ENCODE measurements at regions not wholly inside any gene's neighbourhood (a gene's known extent, or its start where the extent isn't known, plus 50 kb on each side); places are given as distances from the start of the nearest gene placed in this dataset.

- H3K4me3 ChIP-seq (ENCODE audit: low read depth, low read length): no peak overlapping the region
- TF ChIP-seq, protein P1, sequence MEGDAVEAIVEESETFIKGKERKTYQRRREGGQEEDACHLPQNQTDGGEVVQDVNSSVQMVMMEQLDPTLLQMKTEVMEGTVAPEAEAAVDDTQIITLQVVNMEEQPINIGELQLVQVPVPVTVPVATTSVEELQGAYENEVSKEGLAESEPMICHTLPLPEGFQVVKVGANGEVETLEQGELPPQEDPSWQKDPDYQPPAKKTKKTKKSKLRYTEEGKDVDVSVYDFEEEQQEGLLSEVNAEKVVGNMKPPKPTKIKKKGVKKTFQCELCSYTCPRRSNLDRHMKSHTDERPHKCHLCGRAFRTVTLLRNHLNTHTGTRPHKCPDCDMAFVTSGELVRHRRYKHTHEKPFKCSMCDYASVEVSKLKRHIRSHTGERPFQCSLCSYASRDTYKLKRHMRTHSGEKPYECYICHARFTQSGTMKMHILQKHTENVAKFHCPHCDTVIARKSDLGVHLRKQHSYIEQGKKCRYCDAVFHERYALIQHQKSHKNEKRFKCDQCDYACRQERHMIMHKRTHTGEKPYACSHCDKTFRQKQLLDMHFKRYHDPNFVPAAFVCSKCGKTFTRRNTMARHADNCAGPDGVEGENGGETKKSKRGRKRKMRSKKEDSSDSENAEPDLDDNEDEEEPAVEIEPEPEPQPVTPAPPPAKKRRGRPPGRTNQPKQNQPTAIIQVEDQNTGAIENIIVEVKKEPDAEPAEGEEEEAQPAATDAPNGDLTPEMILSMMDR (IDR thresholded peaks at IDR 0.05; ENCODE audit: insufficient read depth, low read length, missing control alignments): no peak
- ChIA-PET CTCF (no interaction called here), POLR2A (no interaction called here)
- DNase-seq (ENCODE audit: low read depth, low spot score): no peak
These were observed 455.0 kb downstream of the HAPSTR1 start for GRCh38 chr16:9546438-9546786.

- ChIA-PET POLR2A (no interaction called here), CTCF (no interaction called here)
- TF ChIP-seq, protein P1 (IDR thresholded peaks at IDR 0.05; ENCODE audit: insufficient read depth, low read length, missing control alignments): no peak
- H3K4me3 ChIP-seq (ENCODE audit: low read depth, low read length): no peak overlapping the region
- DNase-seq (ENCODE audit: low read depth, low spot score): no peak
These were observed 458.0 kb downstream of the HAPSTR1 start for GRCh38 chr16:9549487-9549886.

DNA sequence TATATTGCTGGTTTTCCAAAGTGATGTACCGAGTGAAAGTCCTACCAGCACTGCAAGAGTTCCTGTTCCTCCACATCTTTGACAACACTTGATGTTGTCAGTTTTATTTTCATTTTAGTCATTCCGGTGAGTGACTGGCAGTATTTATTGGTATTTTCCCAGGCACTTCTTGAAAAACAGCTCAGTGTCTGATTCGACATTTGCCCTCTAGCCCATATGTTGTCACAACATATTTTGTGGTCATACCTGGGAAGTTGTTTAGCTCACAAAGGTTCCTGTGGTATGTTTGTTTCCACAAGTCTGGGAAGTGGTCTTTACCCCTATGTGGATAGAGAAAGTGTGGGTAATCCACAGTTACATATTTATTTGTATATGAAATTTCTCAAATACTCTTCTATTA is 463.6 kb downstream of the HAPSTR1 start:
- no peak overlapping the region for H3K4me3 ChIP-seq (ENCODE audit: low read depth, low read length)
- CTCF ChIA-PET: no interaction called here
- POLR2A ChIA-PET: no interaction called here
- no peak for DNase-seq (ENCODE audit: low read depth, low spot score)
- TF ChIP-seq, protein P1 (IDR thresholded peaks at IDR 0.05; ENCODE audit: insufficient read depth, low read length, missing control alignments): no peak

GRCh38 chr16:9556949-9557665 is 465.7 kb downstream of the HAPSTR1 start:
- TF ChIP-seq, protein P1 (IDR thresholded peaks at IDR 0.05; ENCODE audit: insufficient read depth, low read length, missing control alignments): no peak
- CTCF ChIA-PET: no interaction called here
- DNase-seq (ENCODE audit: low read depth, low spot score): no peak
- H3K4me3 ChIP-seq (ENCODE audit: low read depth, low read length): no peak overlapping the region
- POLR2A ChIA-PET: no interaction called here

GRCh38 chr16:9557713-9558112 is 466.3 kb downstream of the HAPSTR1 start:
- DNase-seq (ENCODE audit: low read depth, low spot score): no peak
- TF ChIP-seq, protein P1 (IDR thresholded peaks at IDR 0.05; ENCODE audit: insufficient read depth, low read length, missing control alignments): no peak
- ChIA-PET CTCF (no interaction called here), POLR2A (no interaction called here)
- no peak overlapping the region for H3K4me3 ChIP-seq (ENCODE audit: low read depth, low read length)

DNA sequence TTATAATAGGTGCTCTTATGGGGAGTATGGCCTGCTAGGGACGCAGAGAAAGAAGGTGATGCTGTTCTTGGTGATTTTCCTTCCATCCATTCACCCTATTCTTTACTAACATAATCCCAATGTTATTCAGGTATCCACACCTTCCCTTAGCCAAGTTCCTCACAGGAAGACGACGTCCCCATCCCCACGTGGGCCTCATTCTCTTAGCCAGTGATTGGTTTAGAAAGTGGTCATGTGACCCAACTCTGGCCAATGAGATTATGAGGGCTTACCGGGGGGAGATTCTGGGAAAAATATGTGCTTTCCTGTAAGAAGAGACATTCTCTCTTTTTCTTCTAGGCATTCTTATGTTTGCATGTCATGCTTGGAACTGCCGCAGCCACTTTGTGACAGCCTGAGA is 474.7 kb downstream of the HAPSTR1 start:
- ChIA-PET CTCF (no interaction called here), POLR2A (no interaction called here)
- no peak for DNase-seq (ENCODE audit: low read depth, low spot score)
- TF ChIP-seq, protein P1 (IDR thresholded peaks at IDR 0.05; ENCODE audit: insufficient read depth, low read length, missing control alignments): no peak
- H3K4me3 ChIP-seq (ENCODE audit: low read depth, low read length): no peak overlapping the region

Data from AG04449 (cell line).